D341Med (cell line): ENCODE measurements at regions not wholly inside any gene's neighbourhood (a gene's known extent, or its start where the extent isn't known, plus 50 kb on each side); places are given as distances from the start of the nearest gene placed in this dataset.
"Not testable (repeated sequence)": the region's sequence is repeated elsewhere in the genome, so short reads cannot be mapped to it uniquely, and the experiment has no call there.

Experiments used
- DNase-seq: peaks from one replicate; pipeline ENCODE4 v3.0.0; 2012; ENCODE audit warnings: low spot score

- no peak for DNase-seq
These were observed 251.8 kb downstream of the HAPSTR1 start for GRCh38 chr16:9343276-9343675.

GRCh38 chr16:9344508-9344907 lies 253.1 kb downstream of the HAPSTR1 start:
- no peak for DNase-seq

GRCh38 chr16:9345046-9345445 lies 253.6 kb downstream of the HAPSTR1 start:
- DNase-seq, result no peak

GRCh38 chr16:9345880-9346279 lies 254.4 kb downstream of the HAPSTR1 start:
- DNase-seq, result no peak

- DNase-seq, result no peak
These were observed 257.5 kb downstream of the HAPSTR1 start for GRCh38 chr16:9348912-9349311.

GRCh38 chr16:9349373-9349960 lies 258.0 kb downstream of the HAPSTR1 start:
- not testable (repeated sequence) for DNase-seq

- DNase-seq, result not testable (repeated sequence)
These were observed 258.8 kb downstream of the HAPSTR1 start for GRCh38 chr16:9350119-9350799.

- DNase-seq, result no peak
These were observed 260.0 kb downstream of the HAPSTR1 start for GRCh38 chr16:9351440-9351839.

GRCh38 chr16:9351841-9352434 lies 260.5 kb downstream of the HAPSTR1 start:
- no peak for DNase-seq

- DNase-seq, result no peak
These were observed 266.4 kb downstream of the HAPSTR1 start for GRCh38 chr16:9357829-9358228.

GRCh38 chr16:9360075-9360474 lies 268.6 kb downstream of the HAPSTR1 start:
- no peak for DNase-seq

- no peak for DNase-seq
These were observed 270.6 kb downstream of the HAPSTR1 start for GRCh38 chr16:9362050-9362449.

GRCh38 chr16:9362604-9363003 lies 271.2 kb downstream of the HAPSTR1 start:
- no peak for DNase-seq

- no peak for DNase-seq
These were observed 272.1 kb downstream of the HAPSTR1 start for GRCh38 chr16:9363520-9363919.

- no peak for DNase-seq
These were observed 273.4 kb downstream of the HAPSTR1 start for GRCh38 chr16:9364721-9365369.

GRCh38 chr16:9365370-9365728 lies 273.9 kb downstream of the HAPSTR1 start:
- DNase-seq, result no peak

- DNase-seq, result no peak
These were observed 274.9 kb downstream of the HAPSTR1 start for GRCh38 chr16:9366048-9366969.

- DNase-seq, result no peak
These were observed 278.6 kb downstream of the HAPSTR1 start for GRCh38 chr16:9370061-9370491.

- no peak for DNase-seq
These were observed 280.4 kb downstream of the HAPSTR1 start for GRCh38 chr16:9371713-9372448.

- DNase-seq, result no peak
These were observed 281.8 kb downstream of the HAPSTR1 start for GRCh38 chr16:9372934-9373890.
